ENCODE measurements at regions not wholly inside any gene's neighbourhood (a gene's known extent, or its start where the extent isn't known, plus 50 kb on each side); places are given as distances from the start of the nearest gene placed in this dataset.

GRCh38 chr9:28538132-28538531, 964.9 kb upstream of the C9orf72 start:
- DNase-seq (ENCODE audit: extremely low spot score), result no peak
- no peak for TF ChIP-seq CTCF (IDR thresholded peaks at IDR 0.05; ENCODE audit: control extremely low read depth, extremely low read depth, low read depth, missing control alignments)
- CTCF ChIA-PET, result no interaction called here
- POLR2A ChIA-PET, result no interaction called here

- POLR2A ChIA-PET, result no interaction called here
- no peak for TF ChIP-seq CTCF (IDR thresholded peaks at IDR 0.05; ENCODE audit: control extremely low read depth, extremely low read depth, low read depth, missing control alignments)
- CTCF ChIA-PET, result interaction anchor here (1.3 kb wide), 2 partner anchors 8 to 20 kb away, joined by 3 read pairs; no protein-coding TSS in a partner anchor
- DNase-seq (ENCODE audit: extremely low spot score), result no peak
These were observed 966.3 kb upstream of the C9orf72 start for GRCh38 chr9:28539434-28540070.

- POLR2A ChIA-PET, result no interaction called here
- no peak for DNase-seq (ENCODE audit: extremely low spot score)
- CTCF ChIA-PET, result no interaction called here
- no peak for TF ChIP-seq CTCF (IDR thresholded peaks at IDR 0.05; ENCODE audit: control extremely low read depth, extremely low read depth, low read depth, missing control alignments)
These were observed 969.6 kb upstream of the C9orf72 start for GRCh38 chr9:28542928-28543327.

GRCh38 chr9:28547527-28547926, 974.2 kb upstream of the C9orf72 start:
- DNase-seq (ENCODE audit: extremely low spot score), result no peak
- no peak for TF ChIP-seq CTCF (IDR thresholded peaks at IDR 0.05; ENCODE audit: control extremely low read depth, extremely low read depth, low read depth, missing control alignments)
- CTCF ChIA-PET, result interaction anchor here (1.6 kb wide), 1 partner anchor 8 kb away, joined by 3 read pairs; no protein-coding TSS in a partner anchor
- POLR2A ChIA-PET, result no interaction called here

- no peak for DNase-seq (ENCODE audit: extremely low spot score)
- CTCF ChIA-PET, result no interaction called here
- POLR2A ChIA-PET, result no interaction called here
- TF ChIP-seq CTCF (IDR thresholded peaks at IDR 0.05; ENCODE audit: control extremely low read depth, extremely low read depth, low read depth, missing control alignments), result no peak
These were observed 990.1 kb upstream of the C9orf72 start for GRCh38 chr9:28563291-28563934.

- CTCF ChIA-PET, result no interaction called here
- TF ChIP-seq CTCF (IDR thresholded peaks at IDR 0.05; ENCODE audit: control extremely low read depth, extremely low read depth, low read depth, missing control alignments), result no peak
- POLR2A ChIA-PET, result no interaction called here
- no peak for DNase-seq (ENCODE audit: extremely low spot score)
These were observed 1010.6 kb upstream of the C9orf72 start for GRCh38 chr9:28583832-28584231.

Measured in GM10248 (cell line).